ENCODE measurements at regions not wholly inside any gene's neighbourhood (a gene's known extent, or its start where the extent isn't known, plus 50 kb on each side); places are given as distances from the start of the nearest gene placed in this dataset.

DNA sequence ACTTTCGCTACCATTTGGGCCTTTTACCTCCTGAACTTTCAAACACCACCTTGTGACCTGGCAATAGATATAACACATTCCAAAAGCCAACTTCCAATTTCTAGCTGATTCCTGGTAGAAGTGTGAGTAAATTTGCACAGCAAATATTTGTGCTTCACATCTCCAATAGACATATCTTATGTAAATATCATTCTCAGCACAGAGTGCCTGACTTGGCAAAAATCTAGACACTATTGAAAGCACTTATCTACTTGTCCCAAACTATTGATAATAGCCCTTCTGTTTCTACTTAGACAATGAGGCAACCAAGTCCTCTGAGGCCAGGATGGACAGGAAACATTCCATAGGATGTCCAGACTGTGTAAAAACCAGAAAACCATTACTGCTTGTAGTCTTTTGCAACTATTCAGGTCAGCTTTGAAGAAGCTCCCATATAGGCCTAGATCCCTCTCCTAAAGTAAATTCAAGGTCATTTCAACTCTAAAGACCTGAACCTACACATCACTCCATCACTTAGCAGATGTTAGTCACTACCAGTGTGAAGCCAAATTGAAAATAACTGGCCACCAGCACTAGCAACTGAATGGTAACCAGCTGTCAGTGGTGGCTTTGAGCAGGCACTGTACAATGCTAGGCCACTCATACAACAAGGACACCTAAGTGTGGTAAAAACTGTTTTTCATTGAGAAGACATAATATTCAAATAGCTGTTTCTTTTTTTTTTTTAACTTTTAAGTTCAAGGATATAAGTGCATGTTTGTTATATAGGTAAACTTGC, 95.3 kb upstream of the RSPO3 start:
- no peak for DNase-seq

DNA sequence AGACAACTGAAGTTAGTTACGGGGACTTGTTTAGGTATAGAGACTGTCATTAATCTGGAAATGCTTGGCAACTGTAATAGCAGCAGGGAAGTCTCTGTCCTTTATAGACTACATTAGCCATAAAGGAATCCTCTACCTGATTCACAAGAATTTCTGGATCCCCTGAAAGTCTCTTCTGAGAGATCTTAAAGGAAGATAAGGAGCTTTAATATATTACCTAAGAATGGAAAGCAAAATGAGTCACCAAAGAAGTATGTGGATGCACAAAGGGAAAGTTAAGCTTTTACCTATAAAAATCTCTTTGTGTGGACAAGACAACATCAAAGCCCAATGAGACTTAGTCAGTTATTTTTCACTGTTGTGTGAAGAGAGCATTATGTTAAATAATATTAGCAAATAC, 92.2 kb upstream of the RSPO3 start:
- DNase-seq = no peak

DNA sequence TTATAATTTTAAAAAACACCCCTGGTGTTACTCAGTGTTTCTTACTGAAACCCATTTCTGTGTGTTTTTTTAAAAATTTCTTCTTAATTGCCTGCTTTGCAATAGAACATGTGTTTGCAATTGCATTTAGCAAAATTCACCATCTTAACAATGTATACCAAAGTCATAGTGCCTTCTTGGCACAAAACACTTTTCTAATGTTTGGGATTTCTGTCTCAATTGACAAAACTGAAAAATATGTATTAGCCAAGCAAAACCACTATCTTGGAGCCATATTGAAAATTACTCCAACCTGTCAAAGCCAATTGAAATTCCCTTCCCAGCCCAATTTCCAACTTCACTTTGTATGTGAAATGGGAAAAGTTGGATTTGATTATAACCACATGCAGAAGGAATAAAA, 88.4 kb upstream of the RSPO3 start:
- no peak for DNase-seq

DNA sequence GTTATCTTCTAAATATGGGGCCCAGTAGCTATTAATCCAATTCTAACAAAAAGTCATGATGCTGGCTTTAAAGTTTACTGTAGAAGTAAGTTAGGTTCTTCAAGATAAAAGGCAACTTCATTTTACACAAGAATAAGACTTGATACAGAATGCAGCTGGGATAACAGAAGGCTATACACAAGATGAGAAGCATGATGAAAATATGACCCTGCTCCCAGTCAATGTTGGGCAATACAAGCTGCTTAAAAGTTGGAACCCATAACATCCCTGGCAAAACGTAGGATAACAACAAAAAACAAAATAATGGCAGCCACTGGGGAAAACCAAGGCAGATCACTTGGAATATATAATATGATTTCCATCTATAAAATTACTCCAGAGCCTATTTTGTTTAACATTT, 87.6 kb upstream of the RSPO3 start:
- no peak for DNase-seq

DNA sequence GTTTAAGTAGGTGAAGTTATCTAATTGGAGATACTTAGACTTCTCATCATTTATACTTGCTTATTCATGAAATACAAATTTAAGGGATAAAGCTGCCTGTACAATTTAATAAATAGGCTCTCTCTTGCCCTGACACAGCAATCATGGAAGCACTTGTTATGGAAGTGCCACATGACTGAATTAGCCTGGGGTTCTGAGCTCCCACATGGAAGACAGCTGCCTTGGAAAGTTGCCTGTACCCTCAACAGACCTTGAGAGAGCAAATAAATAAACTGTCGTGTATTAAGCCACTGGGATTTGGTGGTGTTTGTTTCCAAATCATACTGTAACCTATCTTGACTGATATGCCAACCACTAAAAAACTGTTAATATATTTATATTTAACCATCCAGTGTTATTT, 87.0 kb upstream of the RSPO3 start:
- no peak for DNase-seq

DNA sequence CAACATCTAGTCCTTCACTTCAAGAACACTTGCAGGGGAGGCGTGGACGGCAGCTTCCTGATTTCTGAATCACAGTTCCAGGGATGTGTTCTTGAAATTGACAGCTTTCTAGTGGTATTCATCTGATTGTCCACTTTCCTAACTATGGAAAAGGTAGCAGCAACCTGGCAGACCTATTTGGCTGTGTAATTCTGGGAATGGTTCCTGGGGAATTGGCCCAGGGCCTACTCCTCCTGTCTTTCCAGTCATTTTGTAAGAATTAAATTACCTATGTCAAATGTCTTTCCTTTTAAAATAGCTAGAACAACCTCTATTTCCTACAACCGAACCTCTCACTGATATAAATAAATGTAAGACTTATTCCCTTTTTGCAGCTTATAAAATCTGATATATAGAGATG, 85.5 kb upstream of the RSPO3 start:
- DNase-seq = no peak

DNA sequence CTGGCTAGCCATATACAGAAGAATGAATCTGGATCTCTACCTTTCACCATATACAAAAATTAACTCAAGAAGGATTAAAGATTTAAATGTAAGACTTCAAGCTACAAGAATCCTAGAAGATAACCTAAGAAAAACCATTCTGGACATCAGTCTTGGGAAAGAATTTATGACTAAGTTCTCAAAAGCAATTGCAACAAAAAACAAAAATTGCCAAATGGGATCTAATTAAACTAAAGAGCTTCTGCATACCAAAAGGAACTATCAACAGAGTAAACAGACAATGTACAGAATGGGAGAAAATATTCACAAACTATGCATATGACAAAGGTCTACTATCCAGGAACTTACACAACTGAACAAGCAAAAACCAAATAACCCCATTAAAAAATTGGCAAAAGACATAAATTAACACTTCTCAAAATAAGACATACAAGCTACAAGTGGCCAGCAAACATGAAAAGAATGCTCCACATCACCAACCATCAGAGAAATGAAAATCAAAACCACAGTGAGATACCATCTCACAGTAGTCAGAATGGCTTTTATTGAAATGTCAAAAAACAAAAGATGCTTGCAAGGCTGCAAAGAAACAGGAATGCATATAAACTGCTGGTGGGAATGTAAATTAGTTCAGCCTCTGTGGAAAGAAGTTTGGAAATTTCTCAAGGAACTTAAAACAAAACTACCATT, 66.8 kb upstream of the RSPO3 start:
- no peak for DNase-seq

DNA sequence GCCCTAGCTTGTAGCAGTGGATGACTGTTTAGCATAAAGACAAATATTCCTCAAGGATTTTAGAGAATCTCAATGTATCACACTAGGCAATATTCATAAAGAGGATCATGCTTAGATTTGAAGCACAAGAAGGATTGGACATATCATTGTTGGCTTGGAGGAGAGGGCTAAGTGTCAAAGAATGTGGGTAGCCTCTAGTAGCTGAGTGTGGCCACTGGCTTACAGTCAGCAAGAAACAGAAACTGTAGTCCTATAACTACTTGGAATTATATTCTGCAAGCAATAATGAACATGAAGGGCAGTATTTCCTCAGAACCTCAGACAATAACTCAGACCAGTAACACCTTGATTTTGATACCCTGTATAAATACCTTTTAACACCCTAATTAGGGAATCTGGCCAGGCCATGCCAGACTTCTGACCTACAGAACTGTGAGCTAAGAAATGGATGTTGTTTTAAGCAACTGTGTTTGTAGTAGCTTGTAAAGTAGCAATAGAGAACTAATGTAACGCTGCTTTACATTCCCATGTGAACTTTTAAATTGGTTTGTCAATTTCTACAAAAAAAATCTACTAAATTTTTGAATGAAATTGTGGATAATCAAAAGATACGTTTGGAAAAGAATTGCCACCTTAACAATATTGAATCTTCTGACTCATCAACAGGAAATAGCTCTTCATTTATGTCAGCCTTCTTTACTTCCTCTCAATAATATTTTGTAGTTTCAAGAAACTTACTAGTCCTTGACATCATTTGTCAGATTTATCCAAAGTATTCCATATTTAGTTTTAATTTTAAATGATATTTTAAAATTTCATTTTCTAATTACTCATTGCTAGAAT, 65.2 kb upstream of the RSPO3 start:
- no peak for DNase-seq

DNA sequence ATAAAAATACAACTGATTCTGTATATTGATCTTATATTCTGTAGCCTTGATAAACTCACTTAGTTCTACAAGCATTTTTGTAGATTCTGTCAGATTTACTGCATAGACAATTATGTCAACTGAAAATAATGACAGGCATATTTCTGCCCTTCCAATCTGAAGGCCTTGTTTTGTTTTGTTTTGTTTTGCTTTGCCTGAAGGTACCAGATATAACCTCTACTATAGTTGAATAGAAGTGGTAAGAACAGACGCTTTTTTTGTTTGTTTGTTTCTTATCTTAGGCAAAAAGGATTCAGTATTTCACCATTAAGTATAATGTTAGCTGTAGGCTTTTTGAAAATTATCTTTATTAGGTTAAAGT, 64.6 kb upstream of the RSPO3 start:
- DNase-seq = no peak

DNA sequence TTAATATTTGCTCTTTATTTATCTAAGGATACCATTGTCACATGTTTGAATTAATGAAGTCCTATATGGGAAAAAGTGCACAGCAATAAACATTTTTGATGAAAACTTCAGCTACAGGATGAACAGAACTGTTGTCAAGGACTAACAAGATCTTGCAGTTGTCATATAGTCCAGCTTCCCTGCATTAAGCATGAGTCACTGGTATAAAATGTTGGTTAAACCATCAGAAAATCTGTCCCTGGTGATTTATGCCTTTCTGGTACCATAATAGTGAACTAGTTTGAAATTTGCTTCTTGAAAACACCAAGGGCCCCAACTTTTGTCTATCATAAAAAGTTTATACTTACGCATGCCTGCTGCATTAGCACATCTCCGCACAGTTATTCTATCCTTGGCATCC, 60.4 kb upstream of the RSPO3 start:
- no peak for DNase-seq

DNA sequence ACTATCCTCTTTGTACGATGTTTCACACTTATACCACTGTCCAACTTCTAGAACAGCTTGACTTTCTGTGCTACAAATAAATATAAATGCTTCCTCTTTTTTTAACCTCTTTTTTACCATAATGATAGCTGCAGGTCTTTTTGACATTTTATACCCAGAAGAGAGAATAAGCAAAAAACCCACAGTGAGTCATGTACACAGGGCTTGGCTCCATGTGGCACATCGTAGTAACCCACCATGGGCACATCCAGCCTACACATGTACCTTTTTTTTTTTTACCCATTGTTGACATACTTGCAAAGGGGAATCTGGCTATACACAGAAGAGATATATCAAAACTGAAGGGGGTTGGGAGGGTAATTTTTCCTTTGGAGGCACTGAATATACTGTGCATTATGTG, 59.5 kb upstream of the RSPO3 start:
- DNase-seq = no peak

Measured in activated CD4-positive, alpha-beta T cell treated with anti-CD3 and anti-CD28 coated beads, Interleukin-2, amount 50 U/mL, for 16 hours (primary cell).